ENCODE measurements at regions not wholly inside any gene's neighbourhood (a gene's known extent, or its start where the extent isn't known, plus 50 kb on each side); places are given as distances from the start of the nearest gene placed in this dataset.

GRCh38 chr1:209517681-209518050, 65.8 kb upstream of the CAMK1G start:
- no peaks in the 10 kb centered on the region for H3K4me1 Mint-ChIP-seq (ENCODE audit: low read depth)
- TF ChIP-seq CTCF (IDR thresholded peaks at IDR 0.05), result no peak
- H3K36me3 Mint-ChIP-seq (ENCODE audit: low read depth), result no peaks in the 10 kb centered on the region
- H3K9me3 Mint-ChIP-seq (ENCODE audit: low read depth), result peaks cover 8% of the 10 kb centered on the region
- H3K4me3 Mint-ChIP-seq (ENCODE audit: unreplicated experiment), result no peak overlapping the region
- peaks cover 40% of the 10 kb centered on the region for H3K27me3 Mint-ChIP-seq (ENCODE audit: low read depth)
- no peak for DNase-seq (ENCODE audit: low spot score)
- no peak overlapping the region for H3K27ac Mint-ChIP-seq (ENCODE audit: unreplicated experiment)

DNA sequence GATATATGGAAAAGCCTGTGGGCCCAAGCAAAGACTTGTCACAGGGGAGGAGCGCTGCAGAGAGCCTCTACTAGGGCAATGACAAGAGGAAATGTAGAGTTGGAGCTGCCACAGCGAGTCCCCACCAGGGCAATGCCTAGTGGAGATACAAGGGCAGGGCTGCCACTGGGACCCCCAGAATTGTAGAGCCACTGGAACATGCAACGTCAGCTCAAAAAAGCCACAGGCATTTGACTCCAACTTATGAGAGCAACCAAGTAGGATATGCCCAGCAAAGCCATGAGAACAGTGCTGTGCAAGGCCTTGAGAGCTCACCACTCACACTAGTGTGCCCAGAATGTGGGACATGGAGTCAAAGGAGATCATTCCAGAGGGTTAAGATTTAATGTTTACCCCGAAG, 63.7 kb upstream of the CAMK1G start:
- TF ChIP-seq CTCF (IDR thresholded peaks at IDR 0.05), result no peak
- no peaks in the 10 kb centered on the region for H3K4me1 Mint-ChIP-seq (ENCODE audit: low read depth)
- H3K4me3 Mint-ChIP-seq (ENCODE audit: unreplicated experiment), result no peak overlapping the region

GRCh38 chr1:209522826-209523225, 60.7 kb upstream of the CAMK1G start:
- Mint-ChIP-seq H3K4me1 (ENCODE audit: low read depth) (no peaks in the 10 kb centered on the region), H3K9me3 (ENCODE audit: low read depth) (peaks cover 8% of the 10 kb centered on the region), H3K4me3 (ENCODE audit: unreplicated experiment) (no peak overlapping the region), H3K27me3 (ENCODE audit: low read depth) (peaks cover 25% of the 10 kb centered on the region), H3K36me3 (ENCODE audit: low read depth) (no peaks in the 10 kb centered on the region), H3K27ac (ENCODE audit: unreplicated experiment) (no peak overlapping the region)
- TF ChIP-seq CTCF (IDR thresholded peaks at IDR 0.05), result no peak
- no peak for DNase-seq (ENCODE audit: low spot score)

More for the DNA sequence above, 63.7 kb upstream of the CAMK1G start:
- Mint-ChIP-seq H3K9me3 (ENCODE audit: low read depth) (peaks cover 8% of the 10 kb centered on the region), H3K27ac (ENCODE audit: unreplicated experiment) (no peak overlapping the region), H3K27me3 (ENCODE audit: low read depth) (peaks cover 35% of the 10 kb centered on the region), H3K36me3 (ENCODE audit: low read depth) (no peaks in the 10 kb centered on the region)
- no peak for DNase-seq (ENCODE audit: low spot score)

- Mint-ChIP-seq H3K4me3 (ENCODE audit: unreplicated experiment) (no peak overlapping the region), H3K27me3 (ENCODE audit: low read depth) (peaks cover 31% of the 10 kb centered on the region), H3K27ac (ENCODE audit: unreplicated experiment) (no peak overlapping the region), H3K9me3 (ENCODE audit: low read depth) (no peaks in the 10 kb centered on the region), H3K36me3 (ENCODE audit: low read depth) (no peaks in the 10 kb centered on the region), H3K4me1 (ENCODE audit: low read depth) (no peaks in the 10 kb centered on the region)
- DNase-seq (ENCODE audit: low spot score), result no peak
- no peak for TF ChIP-seq CTCF (IDR thresholded peaks at IDR 0.05)
Measured at GRCh38 chr1:209526137-209526536, 57.4 kb upstream of the CAMK1G start.

DNA sequence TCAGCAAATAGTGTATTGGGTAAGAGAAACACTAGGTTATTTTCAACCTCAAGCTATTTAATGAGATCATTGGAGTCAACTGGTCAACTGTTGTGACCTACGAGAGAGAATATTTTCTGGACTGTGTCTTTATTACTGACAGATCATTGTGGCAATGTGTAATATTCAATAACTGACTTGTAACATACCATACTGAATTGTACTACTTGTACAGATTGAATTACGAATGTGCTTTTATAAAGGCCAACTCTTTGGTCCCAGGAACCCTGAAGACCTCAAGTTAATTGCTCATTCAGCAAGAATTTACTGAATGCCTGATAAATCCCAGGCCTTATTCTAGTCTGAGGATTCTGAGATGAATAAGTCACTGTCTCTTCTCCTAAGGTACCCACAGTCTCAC, 56.1 kb upstream of the CAMK1G start:
- Mint-ChIP-seq H3K36me3 (ENCODE audit: low read depth) (no peaks in the 10 kb centered on the region), H3K4me1 (ENCODE audit: low read depth) (no peaks in the 10 kb centered on the region), H3K4me3 (ENCODE audit: unreplicated experiment) (no peak overlapping the region), H3K27me3 (ENCODE audit: low read depth) (peaks cover 43% of the 10 kb centered on the region), H3K27ac (ENCODE audit: unreplicated experiment) (no peak overlapping the region), H3K9me3 (ENCODE audit: low read depth) (no peaks in the 10 kb centered on the region)
- DNase-seq (ENCODE audit: low spot score), result no peak
- no peak for TF ChIP-seq CTCF (IDR thresholded peaks at IDR 0.05)
